ENCODE measurements at regions not wholly inside any gene's neighbourhood (a gene's known extent, or its start where the extent isn't known, plus 50 kb on each side); places are given as distances from the start of the nearest gene placed in this dataset.
"Not testable (repeated sequence)": the region's sequence is repeated elsewhere in the genome, so short reads cannot be mapped to it uniquely, and the experiment has no call there.

GRCh38 chrX:67213686-67214085 lies 330.1 kb upstream of the AR start:
- DNase-seq (ENCODE audit: low read depth in 2 of 2, low spot score in 1 of 2), result not testable (repeated sequence)

GRCh38 chrX:67207912-67208311 lies 335.9 kb upstream of the AR start:
- no peak for DNase-seq (ENCODE audit: low read depth in 2 of 2, low spot score in 1 of 2)

GRCh38 chrX:67159437-67159836 lies 384.4 kb upstream of the AR start:
- DNase-seq (ENCODE audit: low read depth in 2 of 2, low spot score in 1 of 2), result no peak

DNA sequence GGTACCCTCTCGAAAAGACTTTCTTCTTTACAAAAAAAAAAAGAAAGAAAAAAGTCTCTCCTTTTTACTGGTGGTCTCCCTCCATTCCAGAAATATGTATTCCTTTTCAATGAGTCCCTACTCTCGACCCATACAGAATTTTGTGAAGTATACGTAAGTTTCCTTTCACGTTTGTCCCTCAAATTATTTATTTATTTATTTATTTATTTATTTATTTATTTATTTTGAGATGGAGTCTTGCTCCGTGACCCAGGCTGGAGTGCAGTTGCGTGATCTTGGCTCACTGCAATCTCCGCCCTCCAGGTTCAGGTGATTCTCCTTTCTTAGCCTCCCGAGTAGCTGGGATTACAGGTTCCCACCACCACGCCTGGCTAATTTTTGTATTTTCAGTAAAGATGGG lies 429.2 kb upstream of the AR start:
- no peak for DNase-seq (ENCODE audit: low read depth in 2 of 2, low spot score in 1 of 2)

DNA sequence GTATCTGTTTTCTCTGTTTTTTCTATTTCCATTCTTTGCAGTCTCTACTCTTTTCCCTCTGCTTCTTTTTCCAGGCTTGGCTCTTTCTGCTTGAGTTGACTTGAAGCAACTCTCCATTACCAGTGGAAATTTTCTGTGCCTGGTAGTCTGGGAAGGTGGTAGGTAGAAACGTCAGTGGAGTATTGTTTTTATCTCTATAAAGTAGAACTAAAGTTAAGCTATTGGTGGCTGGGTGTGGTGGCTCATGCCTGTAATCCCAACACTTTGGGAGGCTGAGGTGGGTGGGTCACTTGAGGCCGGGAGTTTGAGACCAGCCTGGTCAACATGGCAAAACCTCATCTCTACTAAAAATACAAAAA lies 438.1 kb upstream of the AR start:
- DNase-seq (ENCODE audit: low read depth in 2 of 2, low spot score in 1 of 2), result no peak

GRCh38 chrX:67104982-67105757 lies 438.7 kb upstream of the AR start:
- DNase-seq (ENCODE audit: low read depth in 2 of 2, low spot score in 1 of 2), result no peak

GRCh38 chrX:67100031-67100884 lies 443.6 kb upstream of the AR start:
- DNase-seq (ENCODE audit: low read depth in 2 of 2, low spot score in 1 of 2), result no peak

GRCh38 chrX:67094061-67094460 lies 449.8 kb upstream of the AR start:
- no peak for DNase-seq (ENCODE audit: low read depth in 2 of 2, low spot score in 1 of 2)

DNA sequence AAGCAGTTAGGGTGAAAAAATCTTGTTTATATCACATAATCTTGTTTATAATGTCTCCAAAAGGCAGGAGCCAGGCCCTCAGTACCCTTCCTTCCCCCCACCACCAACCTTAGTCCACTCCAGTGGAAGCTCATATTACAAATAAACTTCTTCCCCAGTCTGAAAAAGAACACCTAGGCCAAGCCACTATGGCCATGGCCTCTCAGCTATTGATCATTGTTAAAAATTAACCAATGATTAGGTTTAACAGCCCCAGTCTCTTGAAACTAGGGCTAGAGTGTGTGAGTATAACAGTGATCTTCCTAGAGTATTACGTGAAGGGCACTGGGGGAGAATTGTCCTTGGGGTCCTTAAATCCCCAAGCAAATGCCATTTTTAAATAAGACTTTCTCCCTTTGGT lies 411.9 kb upstream of the EDA2R start:
- no peak for DNase-seq (ENCODE audit: low read depth in 2 of 2, low spot score in 1 of 2)

DNA sequence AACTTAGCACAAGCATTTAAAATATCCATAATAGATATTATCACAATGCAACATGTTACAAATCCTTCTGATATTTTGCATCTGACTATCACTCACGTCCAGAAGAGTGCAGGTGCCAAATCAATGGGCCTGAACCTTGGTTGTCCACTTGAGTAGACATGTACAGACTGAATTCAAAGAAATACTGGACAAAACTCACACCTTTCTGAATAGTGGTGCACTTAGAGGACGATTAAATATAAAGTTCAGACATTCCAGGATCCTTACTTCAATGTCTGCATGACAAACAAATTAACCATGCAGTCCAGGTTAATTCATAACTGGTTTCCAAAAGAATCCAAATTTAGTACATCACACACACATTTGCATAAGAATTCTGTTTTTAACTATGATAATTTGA lies 406.0 kb upstream of the EDA2R start:
- no peak for DNase-seq (ENCODE audit: low read depth in 2 of 2, low spot score in 1 of 2)

- DNase-seq (ENCODE audit: low read depth in 2 of 2, low spot score in 1 of 2), result no peak
These were observed 405.3 kb upstream of the EDA2R start for GRCh38 chrX:67044029-67044653.

DNA sequence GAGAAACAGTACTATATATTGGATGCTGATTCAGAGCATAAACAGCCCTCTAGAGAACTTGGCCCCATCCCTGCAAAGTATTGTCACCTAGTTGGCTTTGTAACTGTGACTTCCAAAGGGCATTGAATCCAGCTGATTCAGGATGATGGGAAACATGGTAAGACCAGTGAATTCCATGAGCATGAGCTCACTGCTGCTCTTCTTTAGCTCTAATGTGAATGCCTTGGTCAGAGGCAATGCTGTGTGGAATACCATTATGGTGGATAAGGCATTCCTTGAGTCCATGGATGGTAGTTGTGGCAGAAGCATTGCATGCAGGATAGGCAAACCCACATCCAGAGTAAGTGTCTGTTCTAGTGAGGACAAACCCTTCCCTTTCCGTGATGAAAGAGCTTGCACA lies 365.6 kb upstream of the EDA2R start:
- DNase-seq (ENCODE audit: low read depth in 2 of 2, low spot score in 1 of 2), result no peak

DNA sequence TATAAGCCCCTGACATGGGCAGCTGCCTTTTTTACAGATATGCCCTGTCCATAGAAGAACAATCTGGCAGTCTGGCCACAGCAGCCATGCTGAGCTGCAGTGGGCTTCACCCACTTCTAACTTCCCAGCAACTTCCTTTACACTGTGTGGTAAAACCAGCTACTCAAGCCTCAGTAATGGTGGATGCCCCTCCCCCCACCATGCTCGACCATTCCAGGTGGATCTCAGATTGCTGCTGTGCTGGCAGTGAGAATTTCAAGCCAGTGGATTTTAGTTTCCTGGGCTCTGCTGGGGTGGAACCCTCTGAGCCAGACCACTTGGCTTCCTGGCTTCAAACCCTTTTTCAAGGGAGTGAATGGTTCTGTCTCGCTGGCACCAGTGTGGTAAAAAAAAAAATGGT lies 355.9 kb upstream of the EDA2R start:
- DNase-seq (ENCODE audit: low read depth in 2 of 2, low spot score in 1 of 2), result no peak

DNA sequence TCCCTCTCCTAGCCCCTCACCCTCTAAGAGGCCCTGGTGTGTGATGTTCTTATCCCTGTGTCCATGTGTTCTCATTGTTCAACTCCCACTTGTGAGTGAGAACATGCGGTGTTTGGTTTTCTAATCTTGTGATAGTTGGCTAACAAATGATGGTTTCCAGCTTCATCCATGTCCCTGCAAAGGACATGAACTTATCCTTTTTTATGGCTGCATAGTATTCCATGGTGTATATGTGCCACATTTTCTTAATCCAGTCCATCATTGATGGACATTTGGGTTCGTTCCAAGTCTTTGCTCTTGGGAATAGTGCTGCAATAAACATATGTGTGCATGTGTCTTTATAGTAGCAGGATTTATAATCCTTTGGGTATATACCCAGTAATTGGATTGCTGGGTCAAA lies 353.2 kb upstream of the EDA2R start:
- DNase-seq (ENCODE audit: low read depth in 2 of 2, low spot score in 1 of 2), result not testable (repeated sequence)

- DNase-seq (ENCODE audit: low read depth in 2 of 2, low spot score in 1 of 2), result no peak
These were observed 349.5 kb upstream of the EDA2R start for GRCh38 chrX:66988331-66988730.

DNA sequence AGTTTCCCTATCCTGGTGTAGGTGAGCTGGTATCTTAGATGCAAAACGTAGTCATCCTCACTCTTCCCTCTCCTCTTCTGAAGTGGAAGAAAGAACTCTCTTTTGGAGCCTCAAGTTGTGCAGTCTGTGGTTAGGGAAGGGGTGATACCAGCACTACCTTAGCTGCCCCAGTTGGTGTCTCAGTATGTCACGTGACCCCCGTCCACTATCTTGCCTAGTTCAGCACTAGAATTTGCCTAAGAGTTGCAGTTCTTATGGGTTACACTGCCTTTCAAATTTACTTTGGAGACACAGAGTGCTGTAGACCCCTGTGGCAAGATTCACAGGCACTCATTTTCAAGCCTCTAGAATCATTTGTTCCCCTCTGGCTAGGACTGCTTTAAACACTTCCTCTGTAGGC lies 322.8 kb upstream of the EDA2R start:
- no peak for DNase-seq (ENCODE audit: low read depth in 2 of 2, low spot score in 1 of 2)

- DNase-seq (ENCODE audit: low read depth in 2 of 2, low spot score in 1 of 2), result no peak
These were observed 292.8 kb upstream of the EDA2R start for GRCh38 chrX:66931713-66932112.

- DNase-seq (ENCODE audit: low read depth in 2 of 2, low spot score in 1 of 2), result not testable (repeated sequence)
These were observed 291.6 kb upstream of the EDA2R start for GRCh38 chrX:66930516-66930915.

DNA sequence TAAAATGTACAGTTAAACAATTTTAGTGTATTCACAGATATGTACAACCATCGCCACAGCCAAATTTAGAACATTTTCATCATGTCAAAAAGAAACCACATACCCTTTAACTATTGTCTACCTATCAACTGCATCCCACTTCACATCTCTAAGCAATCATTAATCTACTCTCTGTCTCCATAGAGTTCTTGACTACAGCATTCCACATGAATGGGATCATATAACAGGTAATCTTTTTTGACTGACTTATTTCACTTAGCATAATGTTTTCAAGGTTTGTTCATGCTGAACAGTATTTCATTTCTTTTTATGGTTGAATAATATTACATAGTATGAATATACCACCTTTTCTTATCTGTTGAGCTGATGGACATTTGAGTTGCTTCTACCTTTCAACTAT lies 281.4 kb upstream of the EDA2R start:
- DNase-seq (ENCODE audit: low read depth in 2 of 2, low spot score in 1 of 2), result no peak

DNA sequence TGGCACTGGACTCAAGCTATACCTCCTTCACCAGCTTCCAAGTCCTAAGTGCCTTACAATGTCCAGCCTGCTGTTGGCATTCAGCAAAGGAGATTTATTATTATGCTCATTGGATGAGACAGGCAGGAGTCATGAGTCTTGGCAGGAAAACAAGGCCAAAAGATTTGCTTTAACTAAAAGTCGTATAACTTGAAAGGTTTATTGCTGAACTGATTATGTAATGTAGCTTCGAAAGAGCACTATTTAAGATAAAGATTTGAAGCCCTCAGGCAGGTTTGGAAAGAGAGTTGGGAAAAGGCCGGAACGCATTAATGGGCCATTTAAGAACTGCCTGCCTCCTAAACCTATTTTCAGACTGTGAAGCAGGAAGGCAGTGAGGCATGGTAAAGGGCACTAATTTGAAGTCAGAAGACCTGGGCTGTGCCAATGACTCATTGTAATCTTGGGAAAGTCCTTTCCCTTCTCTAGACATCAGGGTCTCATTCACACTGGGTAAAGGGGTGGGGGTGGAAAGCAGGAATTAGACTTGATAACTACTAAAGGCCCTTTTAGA lies 280.5 kb upstream of the EDA2R start:
- DNase-seq (ENCODE audit: low read depth in 2 of 2, low spot score in 1 of 2), result no peak

DNA sequence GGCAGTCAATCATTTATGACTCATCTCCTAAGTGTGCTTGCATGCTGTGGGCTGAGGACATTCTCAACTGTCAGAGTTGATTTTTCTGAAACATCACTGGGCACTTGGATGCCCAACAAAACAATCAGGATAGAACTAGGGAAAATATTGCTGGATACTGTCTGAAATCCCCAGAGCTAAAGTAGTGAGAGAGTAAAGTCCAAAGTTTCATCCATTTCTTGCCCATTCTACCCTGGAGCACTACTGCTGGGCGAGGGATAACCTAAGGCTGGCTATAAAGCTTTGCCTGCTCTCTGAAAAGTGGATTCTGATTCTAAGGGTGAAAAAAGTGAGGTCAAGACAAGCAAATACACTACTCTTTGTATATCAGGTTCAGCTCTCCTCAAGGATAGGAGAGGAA lies 279.6 kb upstream of the EDA2R start:
- DNase-seq (ENCODE audit: low read depth in 2 of 2, low spot score in 1 of 2), result no peak

DNA sequence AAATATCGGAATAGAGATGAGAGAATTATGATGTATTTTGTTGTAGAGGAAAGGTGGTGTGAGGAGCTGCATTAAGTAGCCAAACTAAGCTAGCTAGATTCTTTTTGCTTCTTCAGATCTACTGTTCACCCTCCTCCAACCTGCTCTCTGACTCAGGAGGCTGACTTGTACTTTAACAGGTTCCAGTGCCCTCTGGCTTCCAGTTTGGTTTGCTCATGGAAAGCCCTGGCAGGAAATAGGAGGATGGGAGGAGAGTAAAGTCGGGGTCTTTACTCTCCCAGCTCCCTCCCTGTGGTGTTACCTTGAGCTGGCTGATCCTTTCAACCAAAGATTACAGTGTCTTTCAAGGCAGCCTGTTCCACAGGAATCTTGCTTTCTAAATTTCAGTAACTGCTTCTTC lies 277.0 kb upstream of the EDA2R start:
- DNase-seq (ENCODE audit: low read depth in 2 of 2, low spot score in 1 of 2), result no peak
